ENCODE measurements at regions not wholly inside any gene's neighbourhood (a gene's known extent, or its start where the extent isn't known, plus 50 kb on each side); places are given as distances from the start of the nearest gene placed in this dataset.

DNA sequence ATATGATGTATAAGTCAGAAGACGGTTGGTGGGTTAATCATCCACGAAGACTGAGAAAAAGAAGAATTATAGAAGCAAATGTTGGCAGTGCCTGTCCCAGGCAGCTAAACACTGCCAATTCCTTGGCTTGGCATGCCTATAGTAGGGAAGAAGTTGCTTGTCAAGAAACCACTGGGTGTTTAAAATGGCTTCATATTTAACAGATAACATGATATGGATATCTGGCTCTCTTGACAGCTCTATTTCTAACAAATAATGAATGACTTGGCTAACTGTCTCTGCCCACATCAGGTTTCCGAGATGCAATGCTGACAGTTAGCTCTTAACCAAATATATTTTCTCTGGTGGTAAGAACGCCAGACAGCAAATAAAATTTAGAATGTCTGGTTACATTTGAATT lies 341.7 kb upstream of the KCNMB2 start:
- TF ChIP-seq, protein P1, sequence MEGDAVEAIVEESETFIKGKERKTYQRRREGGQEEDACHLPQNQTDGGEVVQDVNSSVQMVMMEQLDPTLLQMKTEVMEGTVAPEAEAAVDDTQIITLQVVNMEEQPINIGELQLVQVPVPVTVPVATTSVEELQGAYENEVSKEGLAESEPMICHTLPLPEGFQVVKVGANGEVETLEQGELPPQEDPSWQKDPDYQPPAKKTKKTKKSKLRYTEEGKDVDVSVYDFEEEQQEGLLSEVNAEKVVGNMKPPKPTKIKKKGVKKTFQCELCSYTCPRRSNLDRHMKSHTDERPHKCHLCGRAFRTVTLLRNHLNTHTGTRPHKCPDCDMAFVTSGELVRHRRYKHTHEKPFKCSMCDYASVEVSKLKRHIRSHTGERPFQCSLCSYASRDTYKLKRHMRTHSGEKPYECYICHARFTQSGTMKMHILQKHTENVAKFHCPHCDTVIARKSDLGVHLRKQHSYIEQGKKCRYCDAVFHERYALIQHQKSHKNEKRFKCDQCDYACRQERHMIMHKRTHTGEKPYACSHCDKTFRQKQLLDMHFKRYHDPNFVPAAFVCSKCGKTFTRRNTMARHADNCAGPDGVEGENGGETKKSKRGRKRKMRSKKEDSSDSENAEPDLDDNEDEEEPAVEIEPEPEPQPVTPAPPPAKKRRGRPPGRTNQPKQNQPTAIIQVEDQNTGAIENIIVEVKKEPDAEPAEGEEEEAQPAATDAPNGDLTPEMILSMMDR (IDR thresholded peaks at IDR 0.05), result no peak
- no peak for TF ChIP-seq EP300 (IDR thresholded peaks at IDR 0.05)

Data from ovary (tissue), 3 donors.